Effector CD8-positive, alpha-beta T cell (primary cell): ENCODE measurements at regions not wholly inside any gene's neighbourhood (a gene's known extent, or its start where the extent isn't known, plus 50 kb on each side); places are given as distances from the start of the nearest gene placed in this dataset.

Experiments
- DNase-seq: peaks from one replicate; lab custom pipeline; 2025; lab: John Stamatoyannopoulos, UW

DNA sequence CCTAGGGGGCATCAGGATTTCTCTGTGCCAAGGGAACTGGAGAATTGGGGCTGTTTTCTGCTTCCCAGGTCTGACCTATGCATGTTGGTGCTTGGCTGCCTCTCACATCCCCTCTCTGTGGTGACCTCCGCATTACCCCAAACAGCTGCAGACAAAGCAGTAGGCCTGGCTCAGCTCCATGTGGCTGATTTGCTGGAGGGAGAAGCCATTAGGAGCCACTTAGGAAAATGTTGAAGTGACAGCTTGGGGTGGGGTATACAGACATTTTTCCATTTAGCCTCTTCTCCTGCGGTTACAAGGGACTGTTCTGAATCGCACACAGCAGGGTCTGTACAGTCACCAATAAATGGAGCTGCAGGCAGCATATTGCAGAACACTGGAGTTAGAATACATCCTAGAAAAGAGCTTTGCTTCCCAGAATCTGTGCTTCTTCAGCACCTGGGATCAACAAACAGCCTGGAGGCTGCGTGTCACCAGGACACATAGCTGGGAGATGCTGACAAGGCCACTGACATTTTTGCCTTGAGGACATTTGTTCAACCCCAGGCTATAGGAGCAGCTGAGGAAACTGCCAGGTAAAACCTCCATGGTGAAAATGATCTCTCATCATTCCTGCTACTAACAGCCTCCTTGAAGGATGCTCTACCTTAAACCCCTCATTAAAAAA is 335.3 kb downstream of the DIRAS2 start:
- no peak for DNase-seq

DNA sequence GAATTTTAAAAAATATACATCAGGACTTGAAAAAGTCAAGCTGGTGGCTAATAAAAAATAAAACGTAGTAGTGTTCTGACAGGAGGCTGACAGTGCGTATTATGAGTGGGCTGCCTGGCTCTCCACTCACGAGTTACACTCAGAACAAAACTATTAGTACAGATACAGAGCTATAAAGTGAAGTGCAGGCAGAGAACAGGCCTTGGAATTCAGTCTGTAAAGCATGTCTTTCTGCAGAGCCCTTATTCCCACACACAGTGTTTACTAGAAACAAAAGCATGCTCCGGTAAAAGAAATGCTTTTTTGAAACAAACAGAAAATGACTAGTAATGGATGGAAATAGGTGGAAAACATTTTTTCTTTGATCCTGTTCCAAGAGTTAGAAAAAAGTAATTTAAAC is 334.7 kb downstream of the DIRAS2 start:
- no peak for DNase-seq

DNA sequence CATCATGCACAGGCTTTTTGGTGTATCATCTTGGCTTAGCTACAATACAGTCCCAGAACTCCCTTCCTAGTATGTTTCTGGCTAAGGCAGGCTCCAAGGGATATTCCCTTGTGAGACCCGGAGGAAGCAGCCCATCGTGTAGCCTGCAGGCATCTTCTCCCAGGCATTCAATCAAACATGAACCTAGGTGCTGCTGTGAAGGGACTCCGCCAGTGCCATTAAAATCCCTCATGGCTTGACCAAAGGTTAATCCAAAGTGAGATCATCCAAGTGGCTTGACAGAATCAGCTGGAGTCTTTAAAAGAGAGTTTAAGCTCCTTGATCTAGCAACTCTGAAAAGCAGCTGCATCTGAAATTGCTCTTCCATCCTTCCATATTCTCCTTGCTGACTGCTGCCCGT is 333.9 kb downstream of the DIRAS2 start:
- DNase-seq: no peak

DNA sequence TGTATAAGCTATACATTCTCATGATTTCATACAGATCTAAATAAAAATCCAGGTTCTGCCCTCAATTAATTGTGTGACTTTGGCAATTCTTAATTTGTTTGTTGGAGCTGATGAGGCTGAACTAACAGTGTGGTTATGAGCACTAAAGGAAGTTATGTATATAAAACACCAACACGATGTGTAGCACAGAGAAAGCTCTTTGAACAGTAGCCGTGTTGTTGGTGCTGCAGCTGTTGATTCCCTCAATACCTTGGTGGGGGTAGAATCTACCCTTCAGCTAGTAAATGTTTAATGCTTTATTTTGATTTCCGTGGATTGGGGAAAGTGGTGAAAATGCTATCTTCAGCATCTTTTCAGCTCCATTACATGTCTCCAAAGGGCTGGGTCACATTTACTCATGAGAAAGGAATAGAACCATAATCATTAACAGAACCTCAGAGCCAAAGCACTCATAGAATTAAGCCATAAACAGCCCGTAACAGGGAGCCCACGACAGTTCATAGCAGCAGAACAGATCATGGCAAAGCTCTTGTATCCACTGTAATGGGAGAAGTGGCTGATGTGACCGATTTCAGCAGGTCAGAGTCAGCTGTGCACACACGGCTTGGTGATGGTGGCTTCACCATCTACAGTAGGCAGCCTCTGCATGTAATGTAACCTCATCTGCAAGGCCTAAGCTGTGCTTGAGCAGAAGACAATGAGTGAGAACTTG is 332.7 kb downstream of the DIRAS2 start:
- no peak for DNase-seq

DNA sequence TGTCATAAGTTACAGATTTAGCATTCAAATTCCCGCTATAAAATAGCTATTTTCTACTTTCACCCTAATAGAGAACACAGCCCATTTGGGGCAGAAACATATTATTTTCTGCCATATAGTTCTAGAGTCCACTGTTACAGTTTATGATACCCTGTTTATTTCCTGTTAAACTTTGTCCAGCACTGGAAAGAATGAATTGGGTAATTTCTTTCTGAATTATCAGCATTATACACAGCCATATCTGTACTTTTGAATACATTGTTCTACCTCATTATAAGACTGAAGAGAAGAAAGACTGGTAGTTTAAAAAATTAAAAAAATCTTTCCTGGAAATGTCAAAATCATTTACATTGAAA is 332.1 kb downstream of the DIRAS2 start:
- DNase-seq: no peak

DNA sequence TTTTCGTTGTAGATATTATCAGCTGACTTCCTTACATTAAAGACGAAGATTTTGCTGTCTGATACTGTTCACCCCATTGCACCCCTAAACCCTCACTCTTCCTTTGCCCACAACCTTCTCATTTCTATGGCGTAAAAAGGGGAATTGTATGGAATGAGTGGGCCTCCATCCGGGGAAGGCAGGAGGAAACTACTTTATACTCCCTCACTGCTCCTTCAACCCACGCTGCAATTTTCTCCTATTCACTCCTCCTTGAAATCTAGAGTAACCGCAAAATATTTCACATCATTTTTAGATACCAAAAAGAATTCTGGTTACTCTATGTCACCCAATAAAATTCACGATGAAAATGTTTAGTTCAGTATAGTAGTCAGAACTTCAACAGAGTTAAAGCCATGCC is 330.8 kb downstream of the DIRAS2 start:
- DNase-seq: no peak

DNA sequence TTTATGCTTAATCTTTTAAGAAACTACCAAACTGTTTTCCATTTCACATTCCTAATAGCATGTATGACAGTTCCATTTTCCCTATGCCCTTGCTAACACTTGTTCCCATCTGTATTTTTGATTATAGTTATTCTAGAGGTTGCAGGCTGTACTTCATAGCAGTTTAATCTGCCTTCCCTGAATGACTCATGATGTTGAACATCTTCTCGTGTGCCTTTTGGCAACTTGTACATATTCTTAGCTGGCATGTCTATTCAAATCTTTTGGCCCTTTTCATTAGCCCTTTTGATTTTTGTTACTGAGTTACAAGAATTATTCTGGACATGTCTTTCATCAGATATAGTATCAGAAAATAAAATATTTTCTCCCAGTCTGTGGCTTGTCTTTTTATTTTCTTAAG is 320.3 kb downstream of the DIRAS2 start:
- no peak for DNase-seq

DNA sequence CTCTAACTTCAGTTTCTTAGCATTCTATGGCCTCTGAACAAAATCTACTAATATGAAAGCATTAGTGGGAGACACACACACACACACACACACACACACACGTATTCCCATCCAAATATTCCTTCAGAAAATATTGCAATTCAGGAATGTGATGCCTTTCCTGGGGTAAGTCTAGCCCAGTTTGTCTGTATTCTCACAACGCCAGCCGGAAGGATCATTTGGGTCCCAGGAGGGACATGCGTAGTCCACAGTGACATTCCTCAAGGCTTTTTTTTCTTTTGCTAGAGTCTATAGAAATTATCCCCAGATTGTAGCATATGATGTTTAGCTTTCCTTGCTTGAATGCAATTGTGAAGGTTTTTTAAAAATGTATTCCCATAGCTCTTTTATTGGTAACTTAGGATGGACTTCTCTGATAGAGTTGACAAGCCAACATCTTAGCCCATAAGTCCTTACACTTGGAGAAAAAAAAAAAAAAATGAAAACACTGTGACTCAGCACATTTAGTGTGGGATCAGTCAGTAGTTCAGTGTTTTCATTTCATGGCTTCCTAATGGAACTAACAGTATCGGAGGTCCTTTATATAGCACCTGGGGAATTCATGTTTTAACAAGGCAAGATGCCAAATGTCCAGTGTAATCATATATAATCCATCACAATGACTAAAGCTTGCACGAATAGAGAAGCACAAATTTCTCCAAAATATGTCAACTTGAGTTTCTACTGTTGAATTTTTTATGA is 316.5 kb downstream of the DIRAS2 start:
- no peak for DNase-seq

DNA sequence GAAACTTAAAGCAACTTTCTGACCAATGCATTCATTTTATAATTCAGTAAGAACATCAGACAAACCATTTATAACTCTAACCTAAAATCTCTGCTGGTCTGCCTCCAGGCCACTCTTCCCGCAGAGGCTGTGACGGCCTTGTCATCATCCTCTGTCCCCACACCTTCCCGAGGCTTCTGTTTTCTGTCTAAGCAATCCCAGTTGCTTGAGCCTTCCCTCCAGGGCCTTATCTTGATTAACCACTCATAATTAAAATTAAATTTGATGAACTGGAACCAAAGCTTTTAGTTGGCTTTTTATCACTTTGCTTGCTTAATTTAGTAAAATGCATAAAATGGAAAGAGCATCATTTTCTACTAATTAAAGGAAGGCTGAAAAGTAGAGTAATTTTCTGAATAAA is 312.4 kb downstream of the DIRAS2 start:
- no peak for DNase-seq

DNA sequence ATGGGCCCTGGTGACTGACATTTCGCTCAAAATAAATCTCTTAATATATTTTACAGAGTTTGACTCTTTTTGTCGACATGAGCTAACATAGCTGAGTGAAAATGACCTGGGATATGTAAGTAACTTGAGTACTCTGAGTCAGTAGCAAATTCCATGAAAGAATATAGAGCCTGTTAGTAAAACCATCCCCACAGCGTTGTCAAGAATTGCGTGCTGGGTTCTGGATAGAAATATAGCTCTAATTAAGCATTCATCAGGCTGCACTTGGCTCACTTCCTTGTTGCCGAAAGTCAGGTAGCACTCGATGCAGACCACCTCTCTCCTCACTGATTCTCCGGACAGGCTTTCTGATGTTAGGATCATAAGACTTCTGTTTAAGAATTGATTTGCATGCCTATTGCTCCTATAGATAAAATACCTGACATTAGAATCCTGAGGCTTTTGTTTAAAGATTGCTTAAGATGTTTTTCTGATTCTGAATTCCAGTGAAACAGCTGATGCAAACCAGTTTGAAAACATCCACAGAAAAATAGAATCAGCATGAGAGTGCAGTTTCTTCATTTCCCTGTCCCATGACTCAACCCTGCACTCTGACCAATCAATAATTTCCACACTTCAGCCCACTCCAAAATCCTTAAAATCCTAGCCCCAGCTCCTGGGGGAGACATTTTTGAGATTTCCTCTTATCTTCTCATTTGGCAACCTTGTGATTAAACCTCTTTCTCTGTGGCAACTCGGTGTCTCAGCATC is 310.6 kb downstream of the DIRAS2 start:
- DNase-seq: no peak

DNA sequence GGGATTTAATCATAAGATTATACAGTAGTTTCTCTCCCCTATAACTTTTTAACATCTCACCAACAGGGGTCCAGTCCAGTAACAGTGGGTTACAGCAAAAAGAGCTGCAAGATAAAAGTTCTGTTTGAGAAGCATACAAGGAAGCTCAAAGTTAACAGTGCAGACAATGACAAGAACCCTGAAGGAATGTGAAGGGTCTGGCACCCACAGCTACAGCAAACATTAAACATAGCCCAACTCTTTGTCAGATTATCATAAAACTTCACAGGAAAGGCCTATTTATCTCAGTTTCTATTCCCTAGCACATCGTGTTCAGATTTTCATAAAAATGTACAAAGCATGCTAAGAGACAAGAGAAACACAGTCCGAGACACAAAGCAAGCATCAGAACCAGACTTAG is 309.4 kb downstream of the DIRAS2 start:
- DNase-seq: no peak

DNA sequence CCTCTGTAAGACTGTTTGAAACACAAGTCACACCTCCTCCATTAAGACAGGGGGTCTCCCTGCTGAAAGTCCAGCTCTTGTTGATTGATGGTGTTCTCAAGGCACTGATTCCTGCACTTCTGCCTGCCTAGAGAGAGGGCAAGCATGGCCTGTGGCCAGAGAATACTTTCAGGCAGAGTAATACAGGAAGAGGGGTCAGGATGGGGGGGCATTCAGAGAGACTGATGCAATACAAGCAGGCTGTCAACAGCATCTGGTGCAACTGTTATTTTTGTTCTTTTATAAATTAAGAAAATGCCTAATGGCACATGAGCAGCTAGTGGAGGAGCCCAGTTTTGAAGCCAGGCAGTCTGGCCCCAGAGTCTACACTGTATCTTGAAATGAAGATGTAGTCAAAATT is 302.2 kb downstream of the DIRAS2 start:
- DNase-seq: no peak

DNA sequence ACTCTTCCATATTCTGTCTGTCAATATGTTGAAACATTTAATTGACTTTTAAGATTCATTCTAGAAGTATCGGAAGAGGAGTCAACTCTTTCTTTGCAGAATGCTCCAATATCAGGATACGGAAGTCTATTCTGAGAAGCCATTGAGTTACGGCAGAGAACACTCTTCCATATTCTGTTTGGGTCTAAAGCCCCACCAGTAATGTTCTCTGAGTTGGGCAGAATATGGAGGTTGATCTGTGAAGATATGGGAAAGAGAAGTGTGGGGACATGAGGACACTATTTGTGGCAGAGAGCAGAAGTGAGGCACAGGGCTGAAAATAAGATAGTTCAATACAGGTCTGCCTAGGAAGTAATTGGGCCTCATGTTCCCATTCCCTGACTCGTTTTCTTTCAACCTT is 300.0 kb downstream of the DIRAS2 start:
- DNase-seq: no peak

DNA sequence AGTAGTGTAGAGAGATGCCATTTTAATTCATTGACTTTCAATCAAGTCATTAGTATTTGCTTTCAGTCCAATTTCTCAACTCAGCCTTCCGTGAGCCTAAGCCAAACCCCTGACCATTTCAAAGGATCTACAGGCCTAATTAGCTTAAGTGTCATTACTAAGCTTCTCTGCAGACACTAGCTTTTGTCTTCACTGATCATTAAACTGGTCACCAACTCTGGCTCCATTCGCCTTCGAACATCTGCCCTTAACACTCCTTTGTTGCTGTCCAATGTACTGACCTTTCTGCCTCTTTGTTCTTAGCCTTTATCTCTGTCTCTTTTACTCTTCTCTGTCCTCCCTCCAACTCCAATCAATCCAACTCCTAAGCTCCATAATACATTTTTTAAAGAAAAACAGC is 299.3 kb downstream of the DIRAS2 start:
- DNase-seq: no peak

DNA sequence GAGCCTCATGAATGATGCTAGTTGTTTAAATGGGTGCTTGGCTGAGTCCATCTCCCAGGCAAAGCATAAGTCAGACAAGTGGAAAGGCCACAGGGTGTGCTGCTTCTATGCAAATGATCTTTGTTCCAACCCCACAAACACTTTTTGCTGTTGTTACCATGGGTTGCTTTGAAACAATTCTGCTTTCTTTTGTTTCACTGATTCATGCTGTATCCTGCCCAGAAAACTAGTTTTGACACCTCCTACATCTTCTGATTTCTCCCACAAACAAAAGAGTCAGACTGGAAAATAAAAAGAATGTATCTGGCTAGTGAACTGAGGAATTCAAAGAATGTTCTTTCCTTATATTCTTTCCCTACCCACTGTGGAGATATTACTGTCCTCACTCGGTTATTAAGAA is 298.6 kb downstream of the DIRAS2 start:
- DNase-seq: no peak

DNA sequence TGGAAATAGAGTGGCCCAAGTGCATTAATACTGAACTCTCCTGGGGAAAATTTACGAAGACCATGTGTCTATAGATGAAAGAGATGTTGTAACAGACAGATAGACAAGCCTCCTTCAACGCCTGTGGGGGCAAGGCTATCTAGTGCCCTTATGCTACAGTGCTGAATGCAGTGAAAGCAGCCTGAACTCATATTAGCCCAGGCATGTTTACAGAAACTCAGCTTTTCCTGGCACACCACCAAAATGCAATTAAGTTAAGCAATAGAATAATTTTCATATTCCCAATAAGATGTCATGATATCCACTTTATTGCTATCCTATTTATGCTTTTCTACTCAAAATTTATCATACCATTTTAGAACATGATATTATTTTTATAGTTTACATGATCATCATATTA is 277.0 kb downstream of the DIRAS2 start:
- DNase-seq: no peak

DNA sequence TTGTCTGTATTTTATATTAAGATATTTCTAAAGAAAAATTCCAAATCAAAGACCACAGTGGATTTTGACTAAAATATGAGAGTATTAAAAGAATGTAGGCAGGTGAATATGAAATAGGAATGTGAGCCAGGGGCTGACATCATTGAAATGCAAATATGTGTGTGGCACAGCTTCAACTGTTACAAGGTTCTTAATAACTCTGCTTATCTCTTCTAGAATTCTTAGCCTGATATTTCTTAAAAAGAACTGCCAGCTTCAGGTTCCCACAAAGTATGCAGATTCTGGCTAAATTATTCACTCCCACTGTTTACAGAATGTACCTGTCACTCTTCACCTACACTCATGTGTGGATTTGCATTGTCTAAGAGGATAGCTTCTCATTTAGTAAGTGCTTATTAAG is 274.4 kb downstream of the DIRAS2 start:
- DNase-seq: no peak

DNA sequence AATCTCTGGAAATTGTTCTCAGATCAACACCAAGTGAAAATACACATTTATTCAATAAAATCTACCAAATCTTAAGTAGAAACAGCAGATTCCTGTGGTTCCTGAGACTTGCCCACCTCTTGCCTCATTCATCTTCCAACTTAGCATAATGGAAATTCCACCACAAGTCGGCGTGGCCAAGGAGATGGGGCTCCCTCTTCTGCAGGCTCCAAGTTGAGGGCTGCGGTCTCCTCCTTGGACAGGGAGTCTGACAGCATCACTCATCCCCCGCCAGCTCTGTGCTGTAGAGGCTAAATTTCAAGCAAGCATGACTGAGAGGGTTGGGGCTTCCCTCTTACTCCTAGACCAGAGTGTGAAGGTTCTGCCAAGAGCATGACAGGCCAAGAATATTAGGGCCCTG is 273.7 kb downstream of the DIRAS2 start:
- DNase-seq: no peak

DNA sequence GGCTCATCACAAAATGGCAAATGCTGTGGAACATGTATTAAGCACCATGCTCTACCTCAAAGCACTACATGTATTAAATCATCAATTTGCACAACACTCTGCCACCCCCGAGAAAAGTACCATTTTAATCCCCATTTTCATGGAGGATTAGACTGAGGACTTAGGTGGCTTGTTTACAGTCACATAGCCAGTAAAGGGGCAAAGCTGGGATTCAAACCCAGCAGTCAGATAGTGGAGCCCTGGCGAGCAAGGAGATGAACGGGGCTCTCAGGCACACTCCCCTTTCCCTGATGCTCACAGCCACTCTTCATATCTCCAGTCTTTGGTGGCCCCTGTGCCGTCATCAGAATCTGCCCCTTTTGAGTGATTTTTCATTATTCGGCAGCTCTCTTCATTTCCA is 262.9 kb downstream of the DIRAS2 start:
- DNase-seq: no peak

DNA sequence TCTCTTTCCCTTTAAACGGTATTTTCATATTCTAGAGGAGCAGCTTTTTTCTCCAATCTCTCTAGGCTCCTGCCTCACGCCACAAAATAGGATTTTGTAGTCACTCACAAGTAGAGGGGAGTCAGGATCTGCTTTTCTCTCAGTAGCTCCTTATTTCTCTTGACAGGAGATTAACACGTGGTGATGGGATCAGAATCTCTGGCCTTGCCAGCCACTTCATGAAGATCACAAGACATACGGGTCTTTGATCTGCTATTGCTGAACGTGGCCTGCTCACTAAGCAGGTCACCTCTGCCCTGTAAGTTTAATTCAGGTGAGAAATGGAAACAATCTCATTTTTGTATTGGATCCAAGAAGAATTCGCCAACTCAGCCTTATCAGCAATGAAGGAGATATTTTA is 257.5 kb downstream of the DIRAS2 start:
- no peak for DNase-seq

DNA sequence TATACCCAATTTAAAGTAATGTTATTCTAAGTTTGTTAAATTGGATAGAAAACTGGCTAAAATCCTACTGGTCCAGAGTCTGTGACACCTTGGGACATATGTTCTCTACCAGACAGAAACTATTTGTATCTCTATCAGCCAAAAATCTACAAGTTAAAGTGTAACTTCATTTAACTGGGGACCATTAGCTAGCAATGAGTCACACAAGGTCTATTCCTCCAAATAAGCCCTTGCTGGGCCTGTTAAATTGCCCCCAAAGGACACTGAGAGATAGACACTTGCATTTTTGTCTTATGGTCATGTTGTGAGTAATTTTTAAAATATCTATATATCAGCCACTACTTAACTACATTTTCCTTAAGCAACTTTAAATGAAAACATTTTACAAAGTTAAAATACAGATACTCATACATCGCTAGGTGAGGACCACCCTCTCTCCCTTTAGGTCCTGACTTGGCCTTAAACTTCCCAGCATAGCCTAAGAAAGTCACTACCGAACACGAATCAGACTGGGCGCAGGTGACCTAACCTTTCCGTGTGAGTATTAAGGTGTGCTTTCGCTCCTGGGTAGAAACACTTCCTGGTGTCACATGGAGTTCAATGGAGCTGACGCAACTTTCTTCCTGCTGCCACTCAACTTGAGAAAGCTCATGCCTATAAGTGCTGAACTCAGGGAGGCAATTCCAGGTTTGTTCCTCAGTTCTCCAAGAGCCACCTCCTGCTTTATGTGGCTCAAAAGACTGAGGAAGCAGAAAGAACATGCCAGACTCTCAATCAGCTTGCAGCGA is 249.1 kb downstream of the DIRAS2 start:
- DNase-seq: no peak

DNA sequence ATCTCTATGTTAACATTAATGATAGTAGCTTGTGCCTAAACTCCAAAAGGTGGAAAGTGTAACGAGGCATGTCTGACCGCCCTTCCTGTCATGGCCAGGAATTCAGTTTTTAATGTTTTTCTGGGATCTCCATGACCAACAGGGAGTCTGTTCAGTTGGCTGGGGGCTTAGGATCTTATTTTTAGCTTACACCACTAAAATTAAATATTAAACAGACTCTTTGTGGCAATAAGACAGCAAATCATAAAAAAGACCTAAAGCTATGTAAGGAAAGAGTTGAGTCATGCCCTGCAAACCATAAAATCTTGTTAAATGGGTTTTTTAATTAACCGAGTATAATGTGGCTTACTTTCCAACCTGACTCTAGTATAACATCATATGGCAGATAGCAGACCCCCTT is 247.8 kb downstream of the DIRAS2 start:
- no peak for DNase-seq
